IMR-90 (cell line): ENCODE measurements at regions not wholly inside any gene's neighbourhood (a gene's known extent, or its start where the extent isn't known, plus 50 kb on each side); places are given as distances from the start of the nearest gene placed in this dataset.

Source experiments
- FOS ChIP-seq: fragments of 150-350 bp; IDR thresholded peaks from 2 replicates; pipeline ENCODE4 v1.6.1; 2016; ENCODE audit warnings: low read depth, low read length
- MAFK ChIP-seq: IDR thresholded peaks from 2 replicates; pipeline ENCODE4 v1.6.1; 2012; ENCODE audit warnings: low read depth, low read length, improper control_type of control experiment
- MAZ ChIP-seq: IDR thresholded peaks from 2 replicates; pipeline ENCODE4 v1.6.1; 2012; ENCODE audit warnings: low read depth, mild to moderate bottlenecking, low read length, improper control_type of control experiment, moderate library complexity, borderline replicate concordance
- RFX5 ChIP-seq: IDR thresholded peaks from 2 replicates; pipeline ENCODE4 v1.8.0; 2012; ENCODE audit warnings: low read depth, mild to moderate bottlenecking, low read length, moderate library complexity
- TF ChIP-seq, protein P1 (sequence below): conservative IDR thresholded peaks from 2 replicates; pipeline ENCODE4 v1.5.1; 2012; ENCODE audit warnings: mild to moderate bottlenecking, low read depth, low read length, improper control_type of control experiment

DNA sequence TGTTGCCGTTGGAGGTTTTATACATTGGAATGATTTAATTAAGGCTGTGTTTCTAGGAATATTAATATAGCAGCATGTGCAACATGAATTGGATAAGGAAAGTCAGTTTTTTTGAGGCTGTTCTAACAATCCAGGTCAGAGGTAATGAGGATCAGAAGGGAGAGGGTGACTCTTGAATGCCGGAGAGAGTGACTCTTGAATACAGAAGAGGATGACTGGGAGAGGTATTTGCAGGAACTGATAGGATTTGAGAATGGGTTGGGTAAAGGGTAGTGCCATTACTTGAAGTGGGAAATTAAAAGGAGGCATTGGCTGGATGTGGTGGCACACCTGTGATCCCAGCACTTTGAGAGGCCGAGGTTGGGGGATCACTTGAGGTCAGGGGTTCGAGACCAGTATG is 55.6 kb upstream of the MACF1 start (continued):
- TF ChIP-seq, protein P1, sequence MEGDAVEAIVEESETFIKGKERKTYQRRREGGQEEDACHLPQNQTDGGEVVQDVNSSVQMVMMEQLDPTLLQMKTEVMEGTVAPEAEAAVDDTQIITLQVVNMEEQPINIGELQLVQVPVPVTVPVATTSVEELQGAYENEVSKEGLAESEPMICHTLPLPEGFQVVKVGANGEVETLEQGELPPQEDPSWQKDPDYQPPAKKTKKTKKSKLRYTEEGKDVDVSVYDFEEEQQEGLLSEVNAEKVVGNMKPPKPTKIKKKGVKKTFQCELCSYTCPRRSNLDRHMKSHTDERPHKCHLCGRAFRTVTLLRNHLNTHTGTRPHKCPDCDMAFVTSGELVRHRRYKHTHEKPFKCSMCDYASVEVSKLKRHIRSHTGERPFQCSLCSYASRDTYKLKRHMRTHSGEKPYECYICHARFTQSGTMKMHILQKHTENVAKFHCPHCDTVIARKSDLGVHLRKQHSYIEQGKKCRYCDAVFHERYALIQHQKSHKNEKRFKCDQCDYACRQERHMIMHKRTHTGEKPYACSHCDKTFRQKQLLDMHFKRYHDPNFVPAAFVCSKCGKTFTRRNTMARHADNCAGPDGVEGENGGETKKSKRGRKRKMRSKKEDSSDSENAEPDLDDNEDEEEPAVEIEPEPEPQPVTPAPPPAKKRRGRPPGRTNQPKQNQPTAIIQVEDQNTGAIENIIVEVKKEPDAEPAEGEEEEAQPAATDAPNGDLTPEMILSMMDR: no peak
- no peak for TF ChIP-seq MAZ
- TF ChIP-seq RFX5: no peak
- TF ChIP-seq FOS: no peak
- no peak for TF ChIP-seq MAFK
